GM23338 (cell line): ENCODE measurements at regions not wholly inside any gene's neighbourhood (a gene's known extent, or its start where the extent isn't known, plus 50 kb on each side); places are given as distances from the start of the nearest gene placed in this dataset.

ENCODE experiments used
- ATAC-seq: fragments of 200-7000 bp; cut with Tn5 transposase; 3 replicates; pipeline ENCODE4 v1.9.1; 2020
- DNase-seq: peaks from one replicate; pipeline ENCODE4 v3.0.0-alpha.2; 2015; ENCODE audit warnings: low spot score
- H2AFZ ChIP-seq: fragments of 200-600 bp; sonication (generic); 2 replicates; pipeline ENCODE4 v1.8.0; 2016; ENCODE audit warnings: antibody characterized with exemption, mild to moderate bottlenecking, moderate library complexity
- H3F3A ChIP-seq: fragments of 200-600 bp; sonication (generic); replicated peaks from 2 replicates; pipeline ENCODE4 v1.8.0; 2017; ENCODE audit warnings: antibody characterized with exemption, mixed run types, low read depth
- H3K27ac ChIP-seq: fragments of 200-600 bp; sonication (generic); 2 replicates; pipeline ENCODE4 v1.6.1; 2016; ENCODE audit warnings: low read depth
- H3K27me3 ChIP-seq: fragments of 200-600 bp; sonication (generic); 2 replicates; pipeline ENCODE4 v1.8.0; 2016; ENCODE audit warnings: mild to moderate bottlenecking, mixed run types, moderate library complexity; ENCODE audit not compliant: insufficient read depth
- H3K36me3 ChIP-seq: fragments of 200-600 bp; sonication (generic); 2 replicates; pipeline ENCODE4 v1.8.0; 2016; ENCODE audit warnings: mild to moderate bottlenecking; ENCODE audit not compliant: insufficient read depth
- H3K4me1 ChIP-seq: fragments of 200-600 bp; sonication (generic); 2 replicates; pipeline ENCODE4 v1.8.0; 2016; ENCODE audit warnings: mild to moderate bottlenecking, moderate library complexity; ENCODE audit not compliant: insufficient read depth
- H3K4me2 ChIP-seq: fragments of 200-600 bp; sonication (generic); 2 replicates; pipeline ENCODE4 v1.7.1; 2017; ENCODE audit warnings: mixed run types
- H3K4me3 ChIP-seq: fragments of 200-600 bp; sonication (generic); 2 replicates; pipeline ENCODE4 v1.6.1; 2016; ENCODE audit warnings: mixed run types
- H3K79me2 ChIP-seq: fragments of 200-600 bp; sonication (generic); replicated peaks from 2 replicates; pipeline ENCODE4 v1.8.0; 2017; ENCODE audit warnings: mild to moderate bottlenecking; ENCODE audit not compliant: insufficient read depth
- H3K9me2 ChIP-seq: fragments of 200-600 bp; sonication (generic); 2 replicates; pipeline ENCODE4 v1.8.0; 2017; ENCODE audit not compliant: insufficient read depth
- H4K20me1 ChIP-seq: fragments of 200-600 bp; sonication (generic); replicated peaks from 2 replicates; pipeline ENCODE4 v1.8.0; 2017; ENCODE audit warnings: mild to moderate bottlenecking; ENCODE audit not compliant: insufficient read depth
- H3K27ac Mint-ChIP-seq: 2 replicates; pipeline ENCODE4 v1.8.0; 2020; ENCODE audit warnings: inconsistent platforms, mild to moderate bottlenecking, moderate library complexity, mixed read lengths
- H3K27me3 Mint-ChIP-seq: 3 replicates; pipeline ENCODE4 v1.8.0; 2022; ENCODE audit warnings: low read depth, mild to moderate bottlenecking, moderate library complexity, mixed read lengths, inconsistent platforms; ENCODE audit not compliant: insufficient read depth, poor library complexity
- H3K36me3 Mint-ChIP-seq: 3 replicates; pipeline ENCODE4 v1.8.0; 2021; ENCODE audit warnings: low read depth, mild to moderate bottlenecking, inconsistent platforms, moderate library complexity, mixed read lengths
- H3K4me1 Mint-ChIP-seq: 3 replicates; pipeline ENCODE4 v1.8.0; 2020; ENCODE audit warnings: mild to moderate bottlenecking, inconsistent platforms, mixed read lengths
- H3K4me3 Mint-ChIP-seq: 3 replicates; pipeline ENCODE4 v1.8.0; 2021; ENCODE audit warnings: moderate library complexity, mild to moderate bottlenecking, inconsistent platforms, mixed read lengths
- H3K9me3 Mint-ChIP-seq: 3 replicates; pipeline ENCODE4 v1.8.0; 2020; ENCODE audit warnings: moderate library complexity, mild to moderate bottlenecking, inconsistent platforms, mixed read lengths
- CREB1 ChIP-seq: fragments of 250-450 bp; sonication (Bioruptor Pico); IDR thresholded peaks from 2 replicates; pipeline ENCODE4 v1.5.0; 2020; ENCODE audit warnings: low read depth, mild to moderate bottlenecking, moderate library complexity
- CTCF ChIP-seq, 2 experiments: fragments of 200-600 bp in 1 of 2; sonication (generic) in 1 of 2; conservative IDR thresholded peaks; 2 replicates each; pipeline versions ENCODE4 v1.5.1 to v1.6.1; 2016 to 2017; ENCODE audit warnings: antibody characterized with exemption in 2 of 2, low read depth in 2 of 2, mild to moderate bottlenecking in 2 of 2, moderate library complexity in 1 of 2
- EZH2 ChIP-seq: fragments of 200-600 bp; sonication (generic); IDR thresholded peaks from one replicate; pipeline ENCODE4 v1.8.0; 2017; ENCODE audit warnings: antibody characterized with exemption, mild to moderate bottlenecking, low read depth; ENCODE audit not compliant: unreplicated experiment
- EZH2phosphoT487 ChIP-seq: fragments of 200-600 bp; sonication (generic); IDR thresholded peaks from one replicate; pipeline ENCODE4 v1.8.1; 2018; ENCODE audit warnings: antibody characterized with exemption; ENCODE audit not compliant: unreplicated experiment
- JUNB ChIP-seq: IDR thresholded peaks from one replicate; pipeline ENCODE4 v1.6.1; 2016; ENCODE audit warnings: antibody characterized with exemption; ENCODE audit not compliant: unreplicated experiment
- NANOG ChIP-seq: IDR thresholded peaks from 2 replicates; pipeline ENCODE4 v1.6.1; 2016; ENCODE audit warnings: antibody characterized with exemption, borderline replicate concordance
- REST ChIP-seq: IDR thresholded peaks from one replicate; pipeline ENCODE4 v1.6.1; 2018; ENCODE audit warnings: antibody characterized with exemption; ENCODE audit not compliant: unreplicated experiment
- STAT1 ChIP-seq: IDR thresholded peaks from one replicate; pipeline ENCODE4 v1.6.1; 2016; ENCODE audit warnings: antibody characterized with exemption; ENCODE audit not compliant: unreplicated experiment
- ZNF114 ChIP-seq: fragments of 250-450 bp; sonication (Bioruptor Pico); IDR thresholded peaks from 2 replicates; pipeline ENCODE4 v1.5.0; 2020; ENCODE audit warnings: mild to moderate bottlenecking, moderate library complexity
- ZNF331 ChIP-seq: fragments of 250-450 bp; sonication (Bioruptor Pico); IDR thresholded peaks from 2 replicates; pipeline ENCODE4 v1.5.0; 2020; ENCODE audit warnings: low read depth, mild to moderate bottlenecking, moderate library complexity
- ZNF462 ChIP-seq: fragments of 250-450 bp; sonication (Bioruptor Pico); IDR thresholded peaks from 2 replicates; pipeline ENCODE4 v1.5.0; 2020; ENCODE audit warnings: mild to moderate bottlenecking, moderate library complexity
- TF ChIP-seq, protein P1 (sequence below): IDR thresholded peaks from 2 replicates; pipeline ENCODE4 v1.6.1; 2016; ENCODE audit warnings: antibody characterized with exemption

GRCh38 chr1:102498929-102499328, 502.2 kb upstream of the OLFM3 start:
- no peak overlapping the region for H3K4me3 Mint-ChIP-seq
- Histone ChIP-seq H3K79me2 (no peaks in the 10 kb centered on the region), H3F3A (no peaks in the 10 kb centered on the region), H3K4me3 (no peak overlapping the region), H3K27me3 (no peaks in the 10 kb centered on the region), H3K4me1 (0 out of 2 replicates have a peak, but pooled peaks cover 2% of the 10 kb centered on the region), H3K4me2 (no peak overlapping the region), H3K36me3 (no peaks in the 10 kb centered on the region), H3K9me2 (peaks cover 6% of the 10 kb centered on the region; the same call in 1 of the 2 replicates), H2AFZ (no peak overlapping the region), H3K27ac (no peak overlapping the region), H4K20me1 (no peaks in the 10 kb centered on the region)
- H3K9me3 Mint-ChIP-seq: peaks cover 32% of the 10 kb centered on the region
- H3K36me3 Mint-ChIP-seq: peaks cover 30% of the 10 kb centered on the region; the same call in 2 of the 3 replicates
- H3K27me3 Mint-ChIP-seq: no peaks in the 10 kb centered on the region
- H3K4me1 Mint-ChIP-seq: no peaks in the 10 kb centered on the region; the same call in 2 of the 3 replicates
- ATAC-seq (no peak), DNase-seq (no peak)
- no peak for TF ChIP-seq STAT1
- no peak for TF ChIP-seq EZH2
- no peak for TF ChIP-seq REST
- no peak for TF ChIP-seq JUNB
- TF ChIP-seq CREB1: no peak
- TF ChIP-seq, protein P1, sequence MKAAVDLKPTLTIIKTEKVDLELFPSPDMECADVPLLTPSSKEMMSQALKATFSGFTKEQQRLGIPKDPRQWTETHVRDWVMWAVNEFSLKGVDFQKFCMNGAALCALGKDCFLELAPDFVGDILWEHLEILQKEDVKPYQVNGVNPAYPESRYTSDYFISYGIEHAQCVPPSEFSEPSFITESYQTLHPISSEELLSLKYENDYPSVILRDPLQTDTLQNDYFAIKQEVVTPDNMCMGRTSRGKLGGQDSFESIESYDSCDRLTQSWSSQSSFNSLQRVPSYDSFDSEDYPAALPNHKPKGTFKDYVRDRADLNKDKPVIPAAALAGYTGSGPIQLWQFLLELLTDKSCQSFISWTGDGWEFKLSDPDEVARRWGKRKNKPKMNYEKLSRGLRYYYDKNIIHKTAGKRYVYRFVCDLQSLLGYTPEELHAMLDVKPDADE: no peak
- no peak for TF ChIP-seq NANOG
- no peak for TF ChIP-seq EZH2phosphoT487
- TF ChIP-seq CTCF (conservative IDR thresholded peaks at IDR 0.05; ENCODE audit: low read depth in 2 of 2): no peak
- no peak for TF ChIP-seq ZNF114 (CRISPR knock-in tag)
- no peak for TF ChIP-seq ZNF331
- no peak for TF ChIP-seq ZNF462 (CRISPR knock-in tag)
- no peak overlapping the region for H3K27ac Mint-ChIP-seq
